HG03066 (cell line): ENCODE measurements at regions not wholly inside any gene's neighbourhood (a gene's known extent, or its start where the extent isn't known, plus 50 kb on each side); places are given as distances from the start of the nearest gene placed in this dataset.
"Not testable (repeated sequence)": the region's sequence is repeated elsewhere in the genome, so short reads cannot be mapped to it uniquely, and the experiment has no call there.

Experiments
- ATAC-seq: cut with Tn5 transposase; IDR thresholded peaks from one replicate; pipeline ENCODE4 v1.9.1; 2021; ENCODE audit warnings: low read depth; ENCODE audit not compliant: unreplicated experiment

GRCh38 chr6:134585517-134585873, 267.6 kb upstream of the SGK1 start:
- no peak for ATAC-seq

- no peak for ATAC-seq
Measured at GRCh38 chr6:134584847-134585516, 267.1 kb upstream of the SGK1 start.

- ATAC-seq: no peak
Measured at GRCh38 chr6:134577998-134578397, 260.1 kb upstream of the SGK1 start.

GRCh38 chr6:134575221-134575620, 257.3 kb upstream of the SGK1 start:
- ATAC-seq: no peak

- ATAC-seq: no peak
Measured at GRCh38 chr6:134574491-134574890, 256.6 kb upstream of the SGK1 start.

- not testable (repeated sequence) for ATAC-seq
Measured at GRCh38 chr6:134569996-134570395, 252.1 kb upstream of the SGK1 start.

GRCh38 chr6:134564705-134565104, 246.8 kb upstream of the SGK1 start:
- ATAC-seq: no peak

- ATAC-seq: no peak
Measured at GRCh38 chr6:134560019-134560418, 242.1 kb upstream of the SGK1 start.

GRCh38 chr6:134557509-134557908, 239.6 kb upstream of the SGK1 start:
- no peak for ATAC-seq

- ATAC-seq: no peak
Measured at GRCh38 chr6:134555672-134556071, 237.8 kb upstream of the SGK1 start.

- no peak for ATAC-seq
Measured at GRCh38 chr6:134553936-134554335, 236.0 kb upstream of the SGK1 start.

- ATAC-seq: no peak
Measured at GRCh38 chr6:134551245-134551960, 233.5 kb upstream of the SGK1 start.

GRCh38 chr6:134550604-134551003, 232.7 kb upstream of the SGK1 start:
- no peak for ATAC-seq

- ATAC-seq: no peak
Measured at GRCh38 chr6:134549854-134550253, 231.9 kb upstream of the SGK1 start.

- ATAC-seq: no peak
Measured at GRCh38 chr6:134546962-134547645, 229.2 kb upstream of the SGK1 start.

GRCh38 chr6:134544737-134545136, 226.8 kb upstream of the SGK1 start:
- no peak for ATAC-seq

GRCh38 chr6:134543128-134543527, 225.2 kb upstream of the SGK1 start:
- ATAC-seq: no peak

- ATAC-seq: no peak
Measured at GRCh38 chr6:134541001-134541400, 223.1 kb upstream of the SGK1 start.

- no peak for ATAC-seq
Measured at GRCh38 chr6:134539865-134540323, 222.0 kb upstream of the SGK1 start.

- not testable (repeated sequence) for ATAC-seq
Measured at GRCh38 chr6:134537765-134538164, 219.9 kb upstream of the SGK1 start.

GRCh38 chr6:134537146-134537555, 219.2 kb upstream of the SGK1 start:
- no peak for ATAC-seq

- no peak for ATAC-seq
Measured at GRCh38 chr6:134535831-134536230, 217.9 kb upstream of the SGK1 start.
